ENCODE measurements at regions not wholly inside any gene's neighbourhood (a gene's known extent, or its start where the extent isn't known, plus 50 kb on each side); places are given as distances from the start of the nearest gene placed in this dataset.

GRCh38 chr9:87443006-87443405, 54.7 kb upstream of the DAPK1 start:
- intact Hi-C loops (cut with DNase I): no loop called here
- TF ChIP-seq EP300 (IDR thresholded peaks at IDR 0.05): no peak
- no peak for TF ChIP-seq POLR2A (IDR thresholded peaks at IDR 0.05; ENCODE audit: low read depth)
- no peak for TF ChIP-seq CTCF (IDR thresholded peaks at IDR 0.05)
- no peak for TF ChIP-seq POLR2AphosphoS5 (IDR thresholded peaks at IDR 0.05)
- no peaks in the 10 kb centered on the region for H3K36me3 ChIP-seq
- no peak overlapping the region for H3K27ac ChIP-seq (replicated peaks in 1 of 4)
- 92% methylated on average over 2 of the region's 2 CpGs for WGBS
- no peak for DNase-seq (ENCODE audit: extremely low spot score)
- H3K4me3 ChIP-seq: no peak overlapping the region
- H3K9me3 ChIP-seq: no peaks in the 10 kb centered on the region
- H3K27me3 ChIP-seq: no peaks in the 10 kb centered on the region
- no peaks in the 10 kb centered on the region for H3K4me1 ChIP-seq

GRCh38 chr9:87443461-87443860, 54.2 kb upstream of the DAPK1 start:
- Histone ChIP-seq H3K36me3 (no peaks in the 10 kb centered on the region), H3K4me1 (no peaks in the 10 kb centered on the region), H3K27ac (replicated peaks in 1 of 4) (no peak overlapping the region), H3K4me3 (no peak overlapping the region), H3K27me3 (no peaks in the 10 kb centered on the region), H3K9me3 (no peaks in the 10 kb centered on the region)
- intact Hi-C loops (cut with DNase I): no loop called here
- no peak for TF ChIP-seq POLR2A (IDR thresholded peaks at IDR 0.05; ENCODE audit: low read depth)
- no peak for TF ChIP-seq CTCF (IDR thresholded peaks at IDR 0.05)
- TF ChIP-seq POLR2AphosphoS5 (IDR thresholded peaks at IDR 0.05): no peak
- TF ChIP-seq EP300 (IDR thresholded peaks at IDR 0.05): no peak
- no peak for DNase-seq (ENCODE audit: extremely low spot score)
- WGBS: 96% methylated on average over 3 of the region's 3 CpGs

- Histone ChIP-seq H3K27ac (replicated peaks in 1 of 4) (no peak overlapping the region), H3K27me3 (no peaks in the 10 kb centered on the region), H3K4me3 (peak overlapping the region in 1 of 4 donors; percentile 30), H3K4me1 (no peaks in the 10 kb centered on the region), H3K9me3 (no peaks in the 10 kb centered on the region), H3K36me3 (no peaks in the 10 kb centered on the region)
- intact Hi-C loops (cut with DNase I): no loop called here
- 40% methylated on average over 5 of the region's 5 CpGs for WGBS
- TF ChIP-seq EP300 (IDR thresholded peaks at IDR 0.05): no peak
- no peak for TF ChIP-seq CTCF (IDR thresholded peaks at IDR 0.05)
- TF ChIP-seq POLR2AphosphoS5 (IDR thresholded peaks at IDR 0.05): no peak
- no peak for TF ChIP-seq POLR2A (IDR thresholded peaks at IDR 0.05; ENCODE audit: low read depth)
- DNase-seq (ENCODE audit: extremely low spot score): no peak
Measured at GRCh38 chr9:87445646-87446045, 52.0 kb upstream of the DAPK1 start.

GRCh38 chr9:87446527-87446926, 51.1 kb upstream of the DAPK1 start:
- WGBS: 88% methylated on average over 4 of the region's 4 CpGs
- Histone ChIP-seq H3K27ac (replicated peaks in 1 of 4) (no peak overlapping the region), H3K4me1 (no peaks in the 10 kb centered on the region), H3K9me3 (no peaks in the 10 kb centered on the region), H3K4me3 (no peak overlapping the region), H3K36me3 (no peaks in the 10 kb centered on the region), H3K27me3 (no peaks in the 10 kb centered on the region)
- no peak for TF ChIP-seq POLR2AphosphoS5 (IDR thresholded peaks at IDR 0.05)
- no peak for TF ChIP-seq EP300 (IDR thresholded peaks at IDR 0.05)
- no peak for TF ChIP-seq POLR2A (IDR thresholded peaks at IDR 0.05; ENCODE audit: low read depth)
- no peak for TF ChIP-seq CTCF (IDR thresholded peaks at IDR 0.05)
- intact Hi-C loops (cut with DNase I): no loop called here
- DNase-seq (ENCODE audit: extremely low spot score): no peak

Measured in esophagus muscularis mucosa (tissue), 4 donors.